HAP-1 (cell line): ENCODE measurements at regions not wholly inside any gene's neighbourhood (a gene's known extent, or its start where the extent isn't known, plus 50 kb on each side); places are given as distances from the start of the nearest gene placed in this dataset.
"Not testable (repeated sequence)": the region's sequence is repeated elsewhere in the genome, so short reads cannot be mapped to it uniquely, and the experiment has no call there.

ENCODE experiments used
- DNase-seq, 2 experiments: peaks; one replicate each; pipeline ENCODE4 v3.0.0-alpha.2; 2016 to 2020; ENCODE audit warnings: low spot score in 2 of 2
- H3K27me3 ChIP-seq: fragments of 250-450 bp; sonication (Bioruptor Pico); 2 replicates; pipeline ENCODE4 v1.5.1; 2020; ENCODE audit warnings: low read depth, mild to moderate bottlenecking, moderate library complexity
- H3K36me3 ChIP-seq: fragments of 250-450 bp; sonication (Bioruptor Pico); replicated peaks from 2 replicates; pipeline ENCODE4 v1.5.1; 2020; ENCODE audit warnings: mild to moderate bottlenecking
- H3K4me1 ChIP-seq: fragments of 250-450 bp; sonication (Bioruptor Pico); 2 replicates; pipeline ENCODE4 v1.5.1; 2020; ENCODE audit warnings: mild to moderate bottlenecking
- H3K4me3 ChIP-seq: fragments of 250-450 bp; sonication (Bioruptor Pico); 2 replicates; pipeline ENCODE4 v1.5.1; 2020; ENCODE audit warnings: mild to moderate bottlenecking, moderate library complexity
- H3K9me3 ChIP-seq: fragments of 250-450 bp; sonication (Bioruptor Pico); 2 replicates; pipeline ENCODE4 v1.5.1; 2020; ENCODE audit warnings: mild to moderate bottlenecking, moderate library complexity
- in situ Hi-C: fragments of 300-500 bp; cut with MboI; formaldehyde crosslinking; loops from 3 replicates; pipeline ENCODE4 v1.14.3; 2020; ENCODE audit warnings: low sequenced_read_pairs, inconsistent platforms, mixed read lengths

GRCh38 chr20:55329108-55329507, 676.2 kb downstream of the CBLN4 start:
- peaks cover 3% of the 10 kb centered on the region; the same call in 1 of the 2 replicates for H3K9me3 ChIP-seq
- H3K4me3 ChIP-seq: no peak overlapping the region
- in situ Hi-C loops: no loop called here
- H3K36me3 ChIP-seq: no peaks in the 10 kb centered on the region
- no peaks in the 10 kb centered on the region for H3K27me3 ChIP-seq
- H3K4me1 ChIP-seq: no peaks in the 10 kb centered on the region
- DNase-seq: no peak

DNA sequence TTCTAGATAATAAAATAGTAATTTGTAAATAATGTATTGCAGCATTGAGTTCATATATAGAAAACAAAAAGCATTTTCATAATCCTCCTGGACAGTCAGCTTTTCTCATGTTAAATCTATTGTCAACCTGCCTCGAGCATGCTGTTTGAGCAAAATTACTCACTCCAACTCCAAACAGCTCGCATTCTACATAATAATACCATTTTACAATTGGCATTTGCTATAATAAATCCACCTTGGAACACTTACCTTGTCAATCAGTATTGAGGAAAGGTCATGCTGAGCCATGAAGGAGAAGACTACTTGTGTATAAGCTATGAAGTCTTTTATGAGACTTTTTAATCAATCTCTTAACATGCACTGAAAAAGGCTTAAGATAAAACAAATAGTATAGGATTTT, 682.6 kb downstream of the CBLN4 start:
- Histone ChIP-seq H3K36me3 (no peaks in the 10 kb centered on the region), H3K4me1 (no peaks in the 10 kb centered on the region), H3K4me3 (no peak overlapping the region), H3K9me3 (no peaks in the 10 kb centered on the region), H3K27me3 (no peaks in the 10 kb centered on the region)
- DNase-seq: no peak
- in situ Hi-C loops: no loop called here

DNA sequence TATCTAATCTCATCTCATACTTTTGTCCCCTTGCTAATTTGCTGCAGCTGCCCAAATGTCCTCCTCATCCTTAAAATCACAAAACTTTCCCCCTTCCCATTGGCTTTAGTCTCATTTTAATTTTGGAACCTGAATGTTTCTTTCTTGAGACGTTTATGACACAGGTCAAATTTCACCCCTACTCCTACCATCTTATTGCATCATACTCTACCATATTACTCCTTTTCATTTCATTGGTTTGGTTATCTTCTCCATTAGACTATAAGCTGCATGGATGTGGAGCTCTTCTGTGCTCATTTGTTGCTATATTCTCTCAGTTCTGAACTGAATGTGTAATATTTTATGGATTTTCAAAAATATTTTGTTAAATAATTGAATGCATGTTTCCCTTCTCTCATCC, 688.6 kb downstream of the CBLN4 start:
- Histone ChIP-seq H3K36me3 (no peaks in the 10 kb centered on the region), H3K4me1 (no peaks in the 10 kb centered on the region), H3K9me3 (no peaks in the 10 kb centered on the region), H3K27me3 (no peaks in the 10 kb centered on the region), H3K4me3 (no peak overlapping the region)
- no peak for DNase-seq
- in situ Hi-C loops: no loop called here

GRCh38 chr20:55310844-55311243, 694.5 kb downstream of the CBLN4 start:
- H3K27me3 ChIP-seq, in situ Hi-C loops, H3K4me3 ChIP-seq: not testable (repeated sequence)

DNA sequence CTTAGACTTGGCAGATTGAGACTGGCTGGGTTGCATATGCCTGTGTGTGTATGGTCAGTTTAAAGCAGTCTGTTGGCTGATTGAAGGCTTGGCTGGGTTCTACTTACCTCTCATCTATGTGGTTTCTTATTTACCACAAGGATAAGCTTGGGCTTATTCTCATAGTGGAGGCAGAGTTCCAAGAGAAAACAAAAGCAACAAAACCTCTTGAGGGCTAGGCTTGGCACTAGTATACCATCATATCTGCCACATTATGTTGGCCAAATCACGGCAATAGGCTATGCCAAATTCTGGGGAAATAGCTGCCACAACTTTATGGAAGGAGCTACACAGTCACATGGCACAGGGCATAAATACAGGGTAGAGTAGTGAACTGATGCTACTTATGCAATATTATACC, 714.1 kb downstream of the CBLN4 start:
- H3K4me3 ChIP-seq: no peak overlapping the region
- no peak for DNase-seq
- no peaks in the 10 kb centered on the region for H3K36me3 ChIP-seq
- H3K27me3 ChIP-seq: no peaks in the 10 kb centered on the region
- in situ Hi-C loops: no loop called here
- no peaks in the 10 kb centered on the region; the same call in 1 of the 2 replicates for H3K9me3 ChIP-seq
- no peaks in the 10 kb centered on the region for H3K4me1 ChIP-seq

More at GRCh38 chr20:55310844-55311243, 694.5 kb downstream of the CBLN4 start:
- H3K36me3 ChIP-seq, DNase-seq, H3K4me1 ChIP-seq, H3K9me3 ChIP-seq: not testable (repeated sequence)

- H3K9me3 ChIP-seq: no peaks in the 10 kb centered on the region
- H3K27me3 ChIP-seq: no peaks in the 10 kb centered on the region
- H3K4me1 ChIP-seq: no peaks in the 10 kb centered on the region
- no peak overlapping the region for H3K4me3 ChIP-seq
- in situ Hi-C loops: no loop called here
- no peak for DNase-seq
- no peaks in the 10 kb centered on the region for H3K36me3 ChIP-seq
Observed at GRCh38 chr20:55283889-55284288, 721.4 kb downstream of the CBLN4 start.

GRCh38 chr20:55273149-55273548, 732.2 kb downstream of the CBLN4 start:
- in situ Hi-C loops: no loop called here
- H3K36me3 ChIP-seq: no peaks in the 10 kb centered on the region
- no peaks in the 10 kb centered on the region for H3K4me1 ChIP-seq
- DNase-seq: no peak
- no peak overlapping the region for H3K4me3 ChIP-seq
- no peaks in the 10 kb centered on the region for H3K9me3 ChIP-seq
- H3K27me3 ChIP-seq: no peaks in the 10 kb centered on the region

- Histone ChIP-seq H3K9me3 (no peaks in the 10 kb centered on the region), H3K4me1 (no peaks in the 10 kb centered on the region), H3K36me3 (no peaks in the 10 kb centered on the region), H3K4me3 (no peak overlapping the region), H3K27me3 (no peaks in the 10 kb centered on the region)
- in situ Hi-C loops: no loop called here
- no peak for DNase-seq
Observed at GRCh38 chr20:55271371-55271770, 733.9 kb downstream of the CBLN4 start.

DNA sequence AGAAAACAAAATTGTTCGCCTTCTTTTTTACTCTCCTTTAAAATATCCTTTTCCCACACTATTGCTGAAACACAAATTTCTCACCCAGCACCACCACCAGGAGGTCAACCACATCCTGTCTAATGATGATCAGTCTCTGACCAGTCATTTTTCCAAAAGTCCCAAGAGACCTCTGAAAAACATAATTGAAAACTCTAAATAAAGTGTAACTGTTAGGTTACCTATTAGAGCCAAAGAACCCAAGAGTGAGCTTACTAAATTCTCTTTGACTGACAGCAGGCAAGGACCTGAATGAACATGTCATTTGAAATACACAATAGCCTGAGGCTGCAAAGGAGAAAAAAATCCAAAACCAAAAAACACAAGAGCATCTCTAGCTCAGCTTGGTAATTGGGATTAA, 735.4 kb downstream of the CBLN4 start:
- no peaks in the 10 kb centered on the region for H3K27me3 ChIP-seq
- no peaks in the 10 kb centered on the region for H3K4me1 ChIP-seq
- H3K9me3 ChIP-seq: no peaks in the 10 kb centered on the region
- H3K4me3 ChIP-seq: no peak overlapping the region
- no peaks in the 10 kb centered on the region for H3K36me3 ChIP-seq
- DNase-seq: no peak
- in situ Hi-C loops: no loop called here

DNA sequence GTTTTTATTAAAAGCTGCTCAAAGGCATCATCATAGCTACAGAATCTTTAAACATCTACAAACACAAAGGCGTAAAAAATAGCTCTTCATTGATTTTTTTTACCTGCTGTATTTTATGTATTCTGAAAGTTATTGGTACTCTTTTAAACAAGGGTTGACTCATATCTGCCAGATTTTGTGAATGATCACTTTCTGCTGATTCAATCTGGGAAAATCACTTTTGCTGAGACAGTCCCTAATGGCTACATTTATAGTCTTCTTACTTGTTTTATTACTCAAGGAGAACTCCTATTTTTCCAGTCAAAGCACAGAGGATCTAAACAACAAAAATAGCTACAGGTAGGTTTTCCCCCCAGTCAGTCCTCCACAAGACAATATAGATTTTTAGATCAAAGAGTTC, 739.0 kb downstream of the CBLN4 start:
- Histone ChIP-seq H3K4me3 (no peak overlapping the region), H3K27me3 (no peaks in the 10 kb centered on the region), H3K36me3 (no peaks in the 10 kb centered on the region), H3K9me3 (no peaks in the 10 kb centered on the region), H3K4me1 (no peaks in the 10 kb centered on the region)
- in situ Hi-C loops: no loop called here
- no peak for DNase-seq

- no peaks in the 10 kb centered on the region for H3K4me1 ChIP-seq
- no peak for DNase-seq
- no peaks in the 10 kb centered on the region for H3K27me3 ChIP-seq
- in situ Hi-C loops: no loop called here
- H3K9me3 ChIP-seq: no peaks in the 10 kb centered on the region
- H3K4me3 ChIP-seq: no peak overlapping the region
- H3K36me3 ChIP-seq: no peaks in the 10 kb centered on the region
Observed at GRCh38 chr20:55264703-55265239, 740.5 kb downstream of the CBLN4 start.

- H3K4me1 ChIP-seq: no peaks in the 10 kb centered on the region
- no peak overlapping the region for H3K4me3 ChIP-seq
- in situ Hi-C loops: no loop called here
- no peaks in the 10 kb centered on the region for H3K36me3 ChIP-seq
- H3K27me3 ChIP-seq: no peaks in the 10 kb centered on the region
- no peak for DNase-seq
- H3K9me3 ChIP-seq: no peaks in the 10 kb centered on the region
Observed at GRCh38 chr20:55258559-55258958, 746.8 kb downstream of the CBLN4 start.

DNA sequence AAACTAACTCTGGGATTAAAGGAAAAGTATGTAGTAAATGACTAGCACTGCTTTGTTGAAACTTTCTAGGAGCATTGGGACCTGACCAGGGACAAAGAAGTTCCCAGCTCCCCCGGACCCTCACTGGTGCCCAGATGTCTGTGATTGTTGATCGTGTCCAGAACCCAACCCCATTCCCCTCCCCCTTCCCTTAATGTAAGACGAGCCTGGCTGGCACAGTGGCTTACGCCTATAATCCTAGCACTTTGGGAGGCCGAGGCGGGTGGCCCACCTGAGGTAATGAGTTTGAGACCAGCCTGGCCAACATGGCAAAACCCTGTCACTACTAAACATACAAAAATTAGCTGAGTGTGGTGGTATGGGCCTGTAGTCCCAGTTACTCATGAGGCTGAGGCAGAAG, 750.3 kb downstream of the CBLN4 start:
- DNase-seq: no peak
- no peaks in the 10 kb centered on the region for H3K27me3 ChIP-seq
- H3K4me1 ChIP-seq: no peaks in the 10 kb centered on the region
- H3K9me3 ChIP-seq: no peaks in the 10 kb centered on the region
- in situ Hi-C loops: no loop called here
- no peaks in the 10 kb centered on the region for H3K36me3 ChIP-seq
- no peak overlapping the region for H3K4me3 ChIP-seq

DNA sequence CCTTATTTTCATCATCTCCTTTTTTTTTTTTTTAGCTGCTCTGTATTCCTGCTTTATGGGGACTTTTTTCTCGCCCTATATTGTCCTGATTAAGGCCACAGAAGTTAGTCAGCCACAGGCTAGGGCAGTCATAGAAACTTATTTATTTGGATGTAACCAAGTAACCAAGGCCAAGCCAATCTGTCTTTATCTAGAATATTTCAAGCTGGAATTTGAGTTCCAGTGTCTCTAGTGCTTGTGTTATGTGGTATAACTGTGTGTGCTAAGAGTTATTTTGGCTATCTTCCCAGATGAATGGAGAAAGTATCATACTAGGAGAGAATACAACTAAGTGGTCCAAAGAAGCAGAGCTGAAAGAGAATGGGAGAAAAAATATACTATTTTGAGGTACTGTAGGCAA, 751.5 kb downstream of the CBLN4 start:
- H3K36me3 ChIP-seq: no peaks in the 10 kb centered on the region
- no peak for DNase-seq
- in situ Hi-C loops: no loop called here
- no peak overlapping the region for H3K4me3 ChIP-seq
- H3K4me1 ChIP-seq: no peaks in the 10 kb centered on the region
- H3K9me3 ChIP-seq: no peaks in the 10 kb centered on the region
- H3K27me3 ChIP-seq: no peaks in the 10 kb centered on the region

DNA sequence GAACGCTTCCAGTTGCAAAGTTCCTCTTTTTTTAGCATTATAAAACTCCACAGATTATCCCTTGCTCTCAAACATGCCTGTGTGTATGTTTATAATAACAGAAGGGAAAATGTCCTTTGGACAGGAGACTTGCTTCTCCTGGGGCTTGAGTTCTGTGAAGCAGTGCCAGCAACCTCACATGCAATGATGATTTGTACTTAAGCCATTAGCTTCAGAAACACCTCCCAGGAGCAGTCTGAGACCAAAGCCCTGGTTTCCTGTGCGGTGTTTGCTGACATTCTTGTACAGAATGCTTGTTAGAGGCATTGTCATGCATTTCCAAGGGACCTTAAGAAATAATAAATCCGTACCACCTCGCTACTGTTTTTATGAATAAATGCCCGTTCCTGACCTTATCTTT, 752.8 kb downstream of the CBLN4 start:
- DNase-seq: no peak
- H3K4me3 ChIP-seq: no peak overlapping the region
- in situ Hi-C loops: no loop called here

More for the DNA sequence above, 752.8 kb downstream of the CBLN4 start:
- no peaks in the 10 kb centered on the region for H3K27me3 ChIP-seq
- no peaks in the 10 kb centered on the region for H3K36me3 ChIP-seq
- peaks cover under 1% of the 10 kb centered on the region; the same call in 1 of the 2 replicates for H3K9me3 ChIP-seq
- H3K4me1 ChIP-seq: no peaks in the 10 kb centered on the region
